ENCODE measurements at regions not wholly inside any gene's neighbourhood (a gene's known extent, or its start where the extent isn't known, plus 50 kb on each side); places are given as distances from the start of the nearest gene placed in this dataset.
"Not testable (repeated sequence)": the region's sequence is repeated elsewhere in the genome, so short reads cannot be mapped to it uniquely, and the experiment has no call there.

GRCh38 chr3:147712758-147713157 is 303.6 kb downstream of the ZIC1 start:
- H3K9me2 ChIP-seq (replicated peaks; ENCODE audit: insufficient read depth, low read length); H3K9ac ChIP-seq (ENCODE audit: low read length); H3K36me3 ChIP-seq (ENCODE audit: insufficient read depth, low read length); H3K4me3 ChIP-seq (ENCODE audit: low read length); H4K20me1 ChIP-seq (ENCODE audit: insufficient read depth, low read depth, low read length); H3K4me2 ChIP-seq (ENCODE audit: low read depth, low read length, poor library complexity, severe bottlenecking); H2AFZ ChIP-seq (ENCODE audit: low read length); H3K4me1 ChIP-seq (ENCODE audit: low read length); DNase-seq; H3K27ac ChIP-seq (ENCODE audit: low read length); H3K79me2 ChIP-seq (ENCODE audit: low read length); H3K27me3 ChIP-seq (ENCODE audit: low read length): not testable (repeated sequence)
- H3K9me3 ChIP-seq (ENCODE audit: low read length), result peaks cover 18% of the 10 kb centered on the region

DNA sequence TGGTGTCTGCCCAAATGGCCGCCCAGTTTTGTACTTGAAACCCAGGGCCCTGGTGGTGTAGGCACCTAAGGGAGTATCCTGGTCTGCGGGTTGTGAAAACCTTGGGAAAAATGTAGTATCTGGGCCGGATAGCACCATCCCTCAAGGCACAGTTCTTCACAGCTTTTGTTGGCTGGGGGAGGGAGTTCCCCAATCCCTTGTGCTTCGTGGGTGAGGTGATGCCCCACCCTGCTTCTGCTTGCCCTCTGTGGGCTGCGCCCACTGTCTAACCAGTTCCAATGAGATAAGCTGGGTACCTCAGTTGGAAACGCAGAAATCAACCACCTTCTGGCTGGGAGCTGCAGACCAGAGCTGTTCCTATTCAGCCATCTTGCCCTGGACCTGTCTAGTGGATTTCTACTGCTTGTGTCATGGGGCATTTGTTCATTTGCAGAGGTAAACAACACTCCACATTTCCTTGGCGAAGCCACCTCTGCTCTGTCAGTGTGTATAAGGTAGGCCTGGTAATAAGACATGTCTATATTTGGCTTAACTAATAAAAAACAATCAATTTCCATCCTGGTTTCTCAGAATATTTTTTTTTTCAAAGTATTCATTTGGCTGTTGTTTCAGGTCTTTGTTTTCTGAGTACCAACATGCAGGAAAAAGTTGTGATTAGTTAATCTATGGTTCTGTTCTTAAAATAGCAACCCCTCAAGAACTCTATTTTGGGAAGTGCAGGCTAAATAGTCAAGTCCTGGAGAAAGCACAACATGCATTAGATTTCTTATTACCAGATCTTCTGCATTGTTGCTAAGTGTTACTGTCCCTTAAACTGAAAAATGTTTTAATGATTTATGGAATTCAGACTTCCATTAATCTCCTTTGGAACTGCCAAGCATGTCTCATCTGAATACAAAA is 304.3 kb downstream of the ZIC1 start:
- Histone ChIP-seq H3K79me2 (ENCODE audit: low read length) (no peaks in the 10 kb centered on the region), H3K4me1 (ENCODE audit: low read length) (no peaks in the 10 kb centered on the region), H3K27ac (ENCODE audit: low read length) (no peak overlapping the region), H3K27me3 (ENCODE audit: low read length) (no peaks in the 10 kb centered on the region), H3K4me3 (ENCODE audit: low read length) (no peak overlapping the region), H3K9ac (ENCODE audit: low read length) (no peak overlapping the region), H3K36me3 (ENCODE audit: insufficient read depth, low read length) (no peaks in the 10 kb centered on the region), H3K9me3 (ENCODE audit: low read length) (peaks cover 18% of the 10 kb centered on the region), H4K20me1 (ENCODE audit: insufficient read depth, low read depth, low read length) (no peaks in the 10 kb centered on the region), H3K4me2 (ENCODE audit: low read depth, low read length, poor library complexity, severe bottlenecking) (no peak overlapping the region), H3K9me2 (replicated peaks; ENCODE audit: insufficient read depth, low read length) (no peaks in the 10 kb centered on the region), H2AFZ (ENCODE audit: low read length) (no peak overlapping the region)
- no peak for DNase-seq

- no peaks in the 10 kb centered on the region for H3K79me2 ChIP-seq (ENCODE audit: low read length)
- H3K9me3 ChIP-seq (ENCODE audit: low read length), result peaks cover 3% of the 10 kb centered on the region; the same call in 1 of the 2 replicates
- H3K27ac ChIP-seq (ENCODE audit: low read length), result no peak overlapping the region
- no peaks in the 10 kb centered on the region for H3K4me1 ChIP-seq (ENCODE audit: low read length)
- H3K9me2 ChIP-seq (replicated peaks; ENCODE audit: insufficient read depth, low read length), result no peaks in the 10 kb centered on the region
- H3K9ac ChIP-seq (ENCODE audit: low read length), result no peak overlapping the region
- no peaks in the 10 kb centered on the region for H3K36me3 ChIP-seq (ENCODE audit: insufficient read depth, low read length)
- no peak overlapping the region for H3K4me2 ChIP-seq (ENCODE audit: low read depth, low read length, poor library complexity, severe bottlenecking)
- H3K27me3 ChIP-seq (ENCODE audit: low read length), result no peaks in the 10 kb centered on the region
- no peak overlapping the region for H2AFZ ChIP-seq (ENCODE audit: low read length)
- H3K4me3 ChIP-seq (ENCODE audit: low read length), result no peak overlapping the region
- no peak for DNase-seq
- no peaks in the 10 kb centered on the region for H4K20me1 ChIP-seq (ENCODE audit: insufficient read depth, low read depth, low read length)
Observed at GRCh38 chr3:147729641-147730040, 320.5 kb downstream of the ZIC1 start.

DNA sequence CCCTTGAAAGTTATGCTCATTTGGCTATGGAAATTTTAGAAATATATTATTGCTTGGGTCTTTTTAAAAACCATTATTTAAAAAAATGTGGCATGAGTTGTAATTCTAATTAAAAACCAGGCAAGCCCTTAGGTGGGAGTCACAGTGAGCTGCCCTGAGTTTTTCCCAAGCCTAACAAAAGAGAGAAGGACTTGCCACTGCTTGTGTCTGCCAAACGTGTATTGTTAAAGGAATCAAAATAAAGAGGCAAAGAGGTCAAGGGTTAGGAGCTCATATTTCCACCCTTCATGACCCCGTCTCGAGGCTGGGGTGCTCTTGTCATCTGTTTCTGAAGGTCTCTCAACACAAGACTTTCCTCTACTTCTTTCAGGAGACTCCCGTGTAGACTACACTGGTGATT is 321.1 kb downstream of the ZIC1 start:
- no peaks in the 10 kb centered on the region for H3K27me3 ChIP-seq (ENCODE audit: low read length)
- no peak overlapping the region for H2AFZ ChIP-seq (ENCODE audit: low read length)
- no peaks in the 10 kb centered on the region for H3K36me3 ChIP-seq (ENCODE audit: insufficient read depth, low read length)
- no peak overlapping the region for H3K4me2 ChIP-seq (ENCODE audit: low read depth, low read length, poor library complexity, severe bottlenecking)
- H4K20me1 ChIP-seq (ENCODE audit: insufficient read depth, low read depth, low read length), result no peaks in the 10 kb centered on the region
- no peaks in the 10 kb centered on the region for H3K4me1 ChIP-seq (ENCODE audit: low read length)
- no peaks in the 10 kb centered on the region for H3K9me2 ChIP-seq (replicated peaks; ENCODE audit: insufficient read depth, low read length)
- H3K27ac ChIP-seq (ENCODE audit: low read length), result no peak overlapping the region
- no peak overlapping the region for H3K4me3 ChIP-seq (ENCODE audit: low read length)
- H3K79me2 ChIP-seq (ENCODE audit: low read length), result no peaks in the 10 kb centered on the region
- H3K9me3 ChIP-seq (ENCODE audit: low read length), result peaks cover 3% of the 10 kb centered on the region; the same call in 1 of the 2 replicates
- no peak overlapping the region for H3K9ac ChIP-seq (ENCODE audit: low read length)
- DNase-seq, result no peak

GRCh38 chr3:147733217-147733616 is 324.1 kb downstream of the ZIC1 start:
- H3K9ac ChIP-seq (ENCODE audit: low read length), result no peak overlapping the region
- no peak overlapping the region for H3K27ac ChIP-seq (ENCODE audit: low read length)
- no peaks in the 10 kb centered on the region for H3K79me2 ChIP-seq (ENCODE audit: low read length)
- H3K4me2 ChIP-seq (ENCODE audit: low read depth, low read length, poor library complexity, severe bottlenecking), result no peak overlapping the region
- DNase-seq, result no peak
- H3K4me3 ChIP-seq (ENCODE audit: low read length), result no peak overlapping the region
- no peak overlapping the region for H2AFZ ChIP-seq (ENCODE audit: low read length)
- no peaks in the 10 kb centered on the region for H3K9me2 ChIP-seq (replicated peaks; ENCODE audit: insufficient read depth, low read length)
- H3K9me3 ChIP-seq (ENCODE audit: low read length), result peaks cover 3% of the 10 kb centered on the region; the same call in 1 of the 2 replicates
- H3K4me1 ChIP-seq (ENCODE audit: low read length), result no peaks in the 10 kb centered on the region
- no peaks in the 10 kb centered on the region for H4K20me1 ChIP-seq (ENCODE audit: insufficient read depth, low read depth, low read length)
- H3K27me3 ChIP-seq (ENCODE audit: low read length), result no peaks in the 10 kb centered on the region
- H3K36me3 ChIP-seq (ENCODE audit: insufficient read depth, low read length), result no peaks in the 10 kb centered on the region

- Histone ChIP-seq H3K4me2 (ENCODE audit: low read depth, low read length, poor library complexity, severe bottlenecking) (no peak overlapping the region), H3K4me1 (ENCODE audit: low read length) (no peaks in the 10 kb centered on the region), H4K20me1 (ENCODE audit: insufficient read depth, low read depth, low read length) (no peaks in the 10 kb centered on the region), H3K4me3 (ENCODE audit: low read length) (no peak overlapping the region), H3K79me2 (ENCODE audit: low read length) (no peaks in the 10 kb centered on the region), H3K9me2 (replicated peaks; ENCODE audit: insufficient read depth, low read length) (no peaks in the 10 kb centered on the region), H3K27me3 (ENCODE audit: low read length) (no peaks in the 10 kb centered on the region), H3K36me3 (ENCODE audit: insufficient read depth, low read length) (no peaks in the 10 kb centered on the region), H2AFZ (ENCODE audit: low read length) (no peak overlapping the region), H3K27ac (ENCODE audit: low read length) (no peak overlapping the region), H3K9ac (ENCODE audit: low read length) (no peak overlapping the region), H3K9me3 (ENCODE audit: low read length) (peaks cover 3% of the 10 kb centered on the region)
- DNase-seq, result no peak
Observed at GRCh38 chr3:147735616-147736015, 326.5 kb downstream of the ZIC1 start.

DNA sequence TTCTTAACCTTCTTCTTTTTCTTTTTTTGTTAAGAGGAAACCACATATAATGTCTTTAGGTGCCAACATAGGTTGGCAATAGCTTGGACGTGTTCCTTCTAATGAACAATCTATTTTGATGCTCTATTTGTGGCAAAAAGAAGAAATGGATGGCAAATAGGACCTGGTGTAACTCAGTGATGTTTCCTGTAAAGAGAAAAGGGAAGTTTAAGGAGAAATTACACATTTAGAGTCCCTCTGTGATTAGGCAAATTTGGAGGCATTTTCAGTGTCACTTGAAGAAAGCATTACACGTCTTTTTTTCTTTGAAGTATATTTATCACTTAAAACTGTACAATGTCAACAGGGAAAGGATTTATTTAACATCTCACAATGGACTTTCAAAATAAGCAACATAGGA is 327.1 kb downstream of the ZIC1 start:
- Histone ChIP-seq H3K79me2 (ENCODE audit: low read length) (no peaks in the 10 kb centered on the region), H3K9me3 (ENCODE audit: low read length) (peaks cover 8% of the 10 kb centered on the region), H4K20me1 (ENCODE audit: insufficient read depth, low read depth, low read length) (no peaks in the 10 kb centered on the region), H3K4me2 (ENCODE audit: low read depth, low read length, poor library complexity, severe bottlenecking) (no peak overlapping the region), H3K9me2 (replicated peaks; ENCODE audit: insufficient read depth, low read length) (no peaks in the 10 kb centered on the region), H3K9ac (ENCODE audit: low read length) (no peak overlapping the region), H2AFZ (ENCODE audit: low read length) (no peak overlapping the region), H3K27me3 (ENCODE audit: low read length) (no peaks in the 10 kb centered on the region), H3K27ac (ENCODE audit: low read length) (no peak overlapping the region), H3K36me3 (ENCODE audit: insufficient read depth, low read length) (no peaks in the 10 kb centered on the region), H3K4me1 (ENCODE audit: low read length) (no peaks in the 10 kb centered on the region), H3K4me3 (ENCODE audit: low read length) (no peak overlapping the region)
- DNase-seq, result no peak

DNA sequence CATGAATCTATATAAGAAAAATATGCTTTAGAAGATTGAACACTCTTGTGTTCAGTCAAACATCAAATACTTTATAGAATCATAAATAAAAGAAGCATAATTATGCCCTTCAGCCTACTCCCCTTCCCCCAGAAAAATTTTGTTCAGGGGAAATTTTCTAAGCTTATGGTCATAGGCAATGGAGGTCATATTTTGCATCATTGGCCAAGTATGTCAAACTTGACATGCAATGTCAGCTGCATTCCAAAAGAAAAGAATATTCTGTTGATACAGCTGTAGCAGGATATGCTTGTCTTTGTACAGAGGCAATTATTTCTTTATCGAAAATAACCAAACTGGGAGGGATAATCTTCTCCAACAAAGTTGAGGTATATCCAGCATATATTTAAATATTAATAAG is 328.2 kb downstream of the ZIC1 start:
- H3K4me2 ChIP-seq (ENCODE audit: low read depth, low read length, poor library complexity, severe bottlenecking), result no peak overlapping the region
- no peak overlapping the region for H3K4me3 ChIP-seq (ENCODE audit: low read length)
- peaks cover 8% of the 10 kb centered on the region for H3K9me3 ChIP-seq (ENCODE audit: low read length)
- H3K9ac ChIP-seq (ENCODE audit: low read length), result no peak overlapping the region
- no peaks in the 10 kb centered on the region for H3K27me3 ChIP-seq (ENCODE audit: low read length)
- no peaks in the 10 kb centered on the region for H3K9me2 ChIP-seq (replicated peaks; ENCODE audit: insufficient read depth, low read length)
- H3K36me3 ChIP-seq (ENCODE audit: insufficient read depth, low read length), result no peaks in the 10 kb centered on the region
- H3K4me1 ChIP-seq (ENCODE audit: low read length), result no peaks in the 10 kb centered on the region
- H4K20me1 ChIP-seq (ENCODE audit: insufficient read depth, low read depth, low read length), result no peaks in the 10 kb centered on the region
- H3K27ac ChIP-seq (ENCODE audit: low read length), result no peak overlapping the region
- no peak for DNase-seq
- no peak overlapping the region for H2AFZ ChIP-seq (ENCODE audit: low read length)
- H3K79me2 ChIP-seq (ENCODE audit: low read length), result no peaks in the 10 kb centered on the region

Measured in Karpas-422 (cell line).